SK-N-MC (cell line): ENCODE measurements at regions not wholly inside any gene's neighbourhood (a gene's known extent, or its start where the extent isn't known, plus 50 kb on each side); places are given as distances from the start of the nearest gene placed in this dataset.

Experiments used
- EZH2 ChIP-seq: fragments of 200-600 bp; sonication (generic); IDR thresholded peaks from one replicate; pipeline ENCODE4 v1.6.1; 2017; ENCODE audit warnings: antibody characterized with exemption
- FOXP2 ChIP-seq: optimal IDR thresholded peaks from 2 replicates; pipeline ENCODE3; 2011; ENCODE audit warnings: mild to moderate bottlenecking, moderate library complexity; ENCODE audit not compliant: insufficient read depth; ENCODE audit errors: extremely low read length, control extremely low read depth
- POLR2AphosphoS5 ChIP-seq: IDR thresholded peaks from 2 replicates; pipeline ENCODE4 v1.6.1; 2012; ENCODE audit warnings: mild to moderate bottlenecking, low read depth, low read length, borderline replicate concordance

GRCh38 chr11:38208951-38209350 lies 1610.9 kb upstream of the RAG2 start:
- no peak for TF ChIP-seq EZH2
- no peak for TF ChIP-seq POLR2AphosphoS5
- no peak for TF ChIP-seq FOXP2
